Choroid plexus epithelial cell (primary cell): ENCODE measurements at regions not wholly inside any gene's neighbourhood (a gene's known extent, or its start where the extent isn't known, plus 50 kb on each side); places are given as distances from the start of the nearest gene placed in this dataset.
A peak's percentile ranks its signal among the peaks of the same experiment; 100 is the strongest.

ENCODE experiments used
- DNase-seq: peaks from one replicate; pipeline ENCODE4 v3.0.0-alpha.2; 2010; ENCODE audit warnings: low read depth
- H3K4me3 ChIP-seq: 2 replicates; pipeline ENCODE4 v1.5.1; 2011; ENCODE audit warnings: low read depth, mild to moderate bottlenecking, control low read depth, low read length, moderate library complexity
- TF ChIP-seq, protein P1 (sequence below): conservative IDR thresholded peaks from 2 replicates; pipeline ENCODE4 v1.5.1; 2011; ENCODE audit warnings: low read depth, mild to moderate bottlenecking, control low read depth, inconsistent platforms, low read length, moderate library complexity

DNA sequence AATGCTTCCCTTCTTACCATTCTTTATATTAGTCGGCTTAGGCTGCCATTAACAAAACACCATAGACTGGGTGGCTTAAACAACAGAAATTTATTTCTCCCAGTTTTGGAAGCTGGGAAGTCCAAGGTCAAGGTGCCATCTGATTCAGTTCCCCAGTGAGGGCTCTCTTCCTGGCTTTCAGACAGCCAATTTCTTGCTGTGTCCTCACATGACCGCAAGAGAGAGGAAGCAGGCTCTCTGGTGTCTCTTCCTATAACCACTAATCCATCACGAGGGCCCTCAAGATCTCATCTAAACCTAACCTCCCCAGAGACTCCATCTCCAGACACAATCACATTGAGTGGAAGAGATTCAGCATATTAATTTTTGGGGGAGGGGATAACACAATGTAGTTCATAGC lies 193.0 kb upstream of the SGK1 start:
- TF ChIP-seq, protein P1, sequence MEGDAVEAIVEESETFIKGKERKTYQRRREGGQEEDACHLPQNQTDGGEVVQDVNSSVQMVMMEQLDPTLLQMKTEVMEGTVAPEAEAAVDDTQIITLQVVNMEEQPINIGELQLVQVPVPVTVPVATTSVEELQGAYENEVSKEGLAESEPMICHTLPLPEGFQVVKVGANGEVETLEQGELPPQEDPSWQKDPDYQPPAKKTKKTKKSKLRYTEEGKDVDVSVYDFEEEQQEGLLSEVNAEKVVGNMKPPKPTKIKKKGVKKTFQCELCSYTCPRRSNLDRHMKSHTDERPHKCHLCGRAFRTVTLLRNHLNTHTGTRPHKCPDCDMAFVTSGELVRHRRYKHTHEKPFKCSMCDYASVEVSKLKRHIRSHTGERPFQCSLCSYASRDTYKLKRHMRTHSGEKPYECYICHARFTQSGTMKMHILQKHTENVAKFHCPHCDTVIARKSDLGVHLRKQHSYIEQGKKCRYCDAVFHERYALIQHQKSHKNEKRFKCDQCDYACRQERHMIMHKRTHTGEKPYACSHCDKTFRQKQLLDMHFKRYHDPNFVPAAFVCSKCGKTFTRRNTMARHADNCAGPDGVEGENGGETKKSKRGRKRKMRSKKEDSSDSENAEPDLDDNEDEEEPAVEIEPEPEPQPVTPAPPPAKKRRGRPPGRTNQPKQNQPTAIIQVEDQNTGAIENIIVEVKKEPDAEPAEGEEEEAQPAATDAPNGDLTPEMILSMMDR, result no peak

GRCh38 chr6:134510142-134510541 lies 192.2 kb upstream of the SGK1 start:
- TF ChIP-seq, protein P1, result no peak
- DNase-seq, result no peak

More for the DNA sequence above, 193.0 kb upstream of the SGK1 start:
- H3K4me3 ChIP-seq, result no peak overlapping the region
- DNase-seq, result no peak

GRCh38 chr6:134508862-134509498 lies 191.1 kb upstream of the SGK1 start:
- DNase-seq, result no peak
- TF ChIP-seq, protein P1, result no peak
- no peak overlapping the region for H3K4me3 ChIP-seq

More at GRCh38 chr6:134510142-134510541, 192.2 kb upstream of the SGK1 start:
- H3K4me3 ChIP-seq, result no peak overlapping the region

DNA sequence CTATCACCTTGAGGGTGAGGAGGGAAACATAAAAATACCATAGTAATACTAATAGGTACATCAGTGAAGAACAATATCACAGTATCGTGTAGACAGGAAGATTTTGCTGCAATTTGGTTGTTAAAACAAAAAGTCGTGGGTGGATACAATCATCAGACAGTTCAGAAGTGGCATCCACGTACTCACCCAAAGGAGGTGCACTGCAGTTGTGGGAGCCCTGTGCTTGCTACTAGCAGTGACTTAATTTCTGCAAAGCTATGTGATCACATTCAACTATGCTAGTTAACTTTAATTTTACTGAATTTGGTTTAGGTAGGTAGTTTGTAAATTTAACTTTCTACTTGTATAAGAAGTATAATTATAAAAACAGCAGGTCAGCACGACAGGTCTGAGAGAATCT lies 188.2 kb upstream of the SGK1 start:
- no peak overlapping the region for H3K4me3 ChIP-seq
- no peak for DNase-seq
- TF ChIP-seq, protein P1, result no peak

GRCh38 chr6:134503585-134504281 lies 185.8 kb upstream of the SGK1 start:
- TF ChIP-seq, protein P1, result peak; percentile 2
- H3K4me3 ChIP-seq, result no peak overlapping the region
- peak; percentile 16 for DNase-seq

GRCh38 chr6:134502614-134503549 lies 185.0 kb upstream of the SGK1 start:
- no peak for DNase-seq

More at GRCh38 chr6:134502614-134503549, 185.0 kb upstream of the SGK1 start:
- no peak overlapping the region for H3K4me3 ChIP-seq
- TF ChIP-seq, protein P1, result no peak
